Testis (tissue), 2 donors: ENCODE measurements at regions not wholly inside any gene's neighbourhood (a gene's known extent, or its start where the extent isn't known, plus 50 kb on each side); places are given as distances from the start of the nearest gene placed in this dataset.

Experiments
- DNase-seq: peaks from one replicate; pipeline ENCODE4 v3.0.0-alpha.2; 2019
- H3K27ac ChIP-seq, 2 donors: fragments of 200-600 bp; sonication (generic); one replicate each; pipeline ENCODE4 v1.5.1; 2019
- H3K27me3 ChIP-seq: fragments of 200-600 bp; sonication (generic); one replicate; pipeline ENCODE4 v1.5.1; 2019
- H3K36me3 ChIP-seq: fragments of 200-600 bp; sonication (generic); one replicate; pipeline ENCODE4 v1.5.1; 2017; ENCODE audit warnings: low read depth; ENCODE audit errors: missing control alignments
- H3K4me1 ChIP-seq: fragments of 200-600 bp; sonication (generic); one replicate; pipeline ENCODE4 v1.5.1; 2019
- H3K4me3 ChIP-seq, 2 donors: fragments of 200-600 bp; sonication (generic); one replicate each; pipeline ENCODE4 v1.5.1; 2017 to 2019
- H3K9me3 ChIP-seq: fragments of 200-600 bp; sonication (generic); one replicate; pipeline ENCODE4 v1.5.1; 2017
- CTCF ChIP-seq, 3 experiments: fragments of 450-650 bp in 2 of 3; fragments of 200-600 bp in 1 of 3; sonication (generic) in 1 of 3; IDR thresholded peaks; one replicate each; pipeline ENCODE4 v1.5.1; 2016 to 2019; ENCODE audit warnings: antibody characterized with exemption in 3 of 3, mild to moderate bottlenecking in 2 of 3, moderate library complexity in 1 of 3
- POLR2A ChIP-seq: fragments of 450-650 bp; IDR thresholded peaks from one replicate; pipeline ENCODE4 v1.6.1; 2017; ENCODE audit warnings: antibody characterized with exemption, mild to moderate bottlenecking, moderate library complexity
- WGBS, 2 donors: methylation state at CpG; one replicate each; pipeline ENCODE4 v1.1.5; 2018; 5-methylcytosine and 5-hydroxymethylcytosine counted together
- intact Hi-C: fragments of 100-400 bp; cut with DNase I; formaldehyde crosslinking; loops from one replicate; pipeline ENCODE4 v1.15.1; 2023; ENCODE audit warnings: low total_unique reads

- WGBS, 2 donors: 57 to 62% methylated on average over 3 of the region's 3 CpGs
These were observed 307.8 kb upstream of the GIMD1 start for GRCh38 chr4:106676173-106676921.

GRCh38 chr4:106671716-106672115, 303.1 kb upstream of the GIMD1 start:
- Histone ChIP-seq H3K36me3 (no peaks in the 10 kb centered on the region), H3K27ac (no peak overlapping the region), H3K27me3 (no peaks in the 10 kb centered on the region), H3K4me1 (no peaks in the 10 kb centered on the region), H3K4me3 (no peak overlapping the region), H3K9me3 (no peaks in the 10 kb centered on the region)
- 50 to 60% methylated on average over 1 of the region's 1 CpG for WGBS, 2 donors
- TF ChIP-seq CTCF (IDR thresholded peaks at IDR 0.05): no peak
- TF ChIP-seq POLR2A: no peak
- intact Hi-C loops: no loop called here
- no peak for DNase-seq

More at GRCh38 chr4:106676173-106676921, 307.8 kb upstream of the GIMD1 start:
- intact Hi-C loops: no loop called here
- Histone ChIP-seq H3K36me3 (no peaks in the 10 kb centered on the region), H3K9me3 (no peaks in the 10 kb centered on the region), H3K27ac (no peak overlapping the region), H3K4me3 (no peak overlapping the region), H3K4me1 (no peaks in the 10 kb centered on the region), H3K27me3 (no peaks in the 10 kb centered on the region)
- no peak for DNase-seq
- no peak for TF ChIP-seq CTCF (IDR thresholded peaks at IDR 0.05)
- no peak for TF ChIP-seq POLR2A

DNA sequence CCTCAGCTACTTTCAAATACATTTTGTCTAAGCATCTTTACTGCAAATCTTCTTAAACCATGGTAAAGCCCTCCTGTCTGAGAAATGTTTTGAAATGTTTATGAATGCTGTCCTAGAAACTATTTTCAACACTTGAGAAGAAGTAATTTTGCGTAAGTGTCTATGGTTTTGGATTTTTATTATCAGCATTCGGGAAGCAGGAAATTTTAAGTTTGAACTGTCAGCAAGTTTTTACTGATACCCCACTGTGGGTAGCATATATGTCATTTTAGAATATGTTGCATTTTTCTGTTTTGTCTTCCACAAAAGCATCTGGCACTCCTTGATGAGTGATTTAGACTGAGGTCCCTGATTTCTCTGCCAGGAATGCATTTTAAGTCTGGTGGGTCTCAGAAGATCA, 302.4 kb upstream of the GIMD1 start:
- Histone ChIP-seq H3K4me3 (no peak overlapping the region), H3K36me3 (no peaks in the 10 kb centered on the region), H3K27me3 (no peaks in the 10 kb centered on the region), H3K9me3 (no peaks in the 10 kb centered on the region), H3K27ac (no peak overlapping the region), H3K4me1 (no peaks in the 10 kb centered on the region)
- 87 to 89% methylated on average over 2 of the region's 2 CpGs for WGBS, 2 donors
- intact Hi-C loops: no loop called here
- no peak for DNase-seq
- no peak for TF ChIP-seq POLR2A
- no peak for TF ChIP-seq CTCF (IDR thresholded peaks at IDR 0.05)

DNA sequence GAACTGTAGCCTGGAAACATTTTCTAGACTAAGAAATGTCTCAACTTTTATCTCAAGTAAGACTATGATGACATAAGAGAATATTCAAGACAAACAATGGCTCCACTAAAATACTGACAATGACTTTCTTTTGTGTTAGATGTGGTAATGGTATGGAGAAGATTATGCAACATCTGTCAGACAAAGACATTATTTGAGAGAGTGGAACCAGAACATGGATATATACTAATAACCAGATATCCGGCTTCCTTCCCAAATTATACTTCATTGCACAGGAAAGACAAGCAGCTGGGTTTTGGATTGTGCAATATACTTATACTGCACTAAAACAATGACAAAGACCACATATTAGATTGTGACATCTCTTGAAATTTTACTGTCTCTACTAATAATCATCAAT, 290.8 kb upstream of the GIMD1 start:
- WGBS, 2 donors: 79 to 86% methylated on average over 1 of the region's 1 CpG
- no peak for DNase-seq
- H3K9me3 ChIP-seq: no peaks in the 10 kb centered on the region
- no peaks in the 10 kb centered on the region for H3K27me3 ChIP-seq
- no peaks in the 10 kb centered on the region for H3K4me1 ChIP-seq
- no peak overlapping the region for H3K27ac ChIP-seq
- no peaks in the 10 kb centered on the region for H3K36me3 ChIP-seq
- no peak overlapping the region for H3K4me3 ChIP-seq
- no peak for TF ChIP-seq CTCF (IDR thresholded peaks at IDR 0.05)
- TF ChIP-seq POLR2A: no peak
- intact Hi-C loops: no loop called here

DNA sequence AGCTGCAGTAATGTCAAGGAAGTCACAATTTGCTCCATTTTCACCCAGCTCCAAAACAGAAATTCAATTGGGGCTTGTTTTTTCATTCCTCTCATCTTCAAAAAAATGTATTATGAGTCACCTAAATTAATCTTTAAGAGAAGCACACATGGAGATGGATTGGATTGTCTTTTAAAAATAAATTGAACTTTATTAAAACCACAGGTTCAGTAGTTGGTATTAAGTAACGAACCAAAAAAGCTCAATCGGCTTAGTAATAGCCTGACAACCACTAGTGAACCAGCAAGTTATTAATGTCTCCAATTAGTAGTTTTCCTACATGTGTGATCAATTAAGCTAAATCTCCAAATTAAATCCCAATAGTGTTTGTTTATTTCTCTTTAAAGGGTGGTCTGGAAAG, 283.5 kb upstream of the GIMD1 start:
- Histone ChIP-seq H3K4me3 (no peak overlapping the region), H3K27ac (no peak overlapping the region), H3K4me1 (no peaks in the 10 kb centered on the region), H3K36me3 (no peaks in the 10 kb centered on the region), H3K27me3 (no peaks in the 10 kb centered on the region), H3K9me3 (no peaks in the 10 kb centered on the region)
- TF ChIP-seq CTCF (IDR thresholded peaks at IDR 0.05) (no peak), POLR2A (no peak)
- no peak for DNase-seq
- intact Hi-C loops: no loop called here
- whole genome bisulfite sequencing, 2 donors: 82 to 87% methylated on average over 2 of the region's 2 CpGs
